Panc1 (cell line): ENCODE measurements at regions not wholly inside any gene's neighbourhood (a gene's known extent, or its start where the extent isn't known, plus 50 kb on each side); places are given as distances from the start of the nearest gene placed in this dataset.

Source experiments
- ATAC-seq: fragments of 200-7000 bp; cut with Tn5 transposase; 2 replicates; pipeline ENCODE4 v1.9.1; 2020; ENCODE audit warnings: mild to moderate bottlenecking, moderate library complexity
- BruUV-seq: library from RNA; stranded (reverse); fragments of 400-500 nt; replicated peaks from 2 replicates; lab custom pipeline; 2021; lab: Mats Ljungman, UMichigan
- CTCF ChIA-PET: fragments of 300-600 bp; sonication (Branson Sonifier 250); formaldehyde crosslinking; loops from one replicate; lab custom pipeline; 2022; ENCODE audit warnings: antibody characterized with exemption; lab: Charles Lee
- POLR2A ChIA-PET: fragments of 300-600 bp; sonication (Branson Sonifier 250); formaldehyde crosslinking; loops from one replicate; lab custom pipeline; 2022; ENCODE audit warnings: antibody characterized with exemption; lab: Charles Lee
- DNase-seq: peaks from one replicate; pipeline ENCODE4 v3.0.0-alpha.2; 2010; ENCODE audit warnings: low read depth, low spot score
- H3K27ac ChIP-seq: 2 replicates; pipeline ENCODE4 v1.5.1; 2011; ENCODE audit warnings: mild to moderate bottlenecking, low read length, inconsistent platforms
- H3K27me3 ChIP-seq: fragments of 200-500 bp; sonication (Bioruptor generic); 2 replicates; pipeline ENCODE4 v1.6.0; 2014; ENCODE audit warnings: low read length, inconsistent platforms; ENCODE audit not compliant: control insufficient read depth, insufficient read depth
- H3K36me3 ChIP-seq: fragments of 200-500 bp; sonication (Bioruptor generic); 2 replicates; pipeline ENCODE4 v1.5.1; 2014; ENCODE audit warnings: inconsistent platforms, mild to moderate bottlenecking, low read length, moderate library complexity; ENCODE audit not compliant: control insufficient read depth, insufficient read depth
- H3K4me1 ChIP-seq: 2 replicates; pipeline ENCODE4 v1.5.1; 2011; ENCODE audit warnings: inconsistent platforms, mild to moderate bottlenecking, low read length, moderate library complexity; ENCODE audit not compliant: control insufficient read depth, insufficient read depth
- H3K4me3 ChIP-seq, 2 experiments: 2 replicates each; pipeline ENCODE4 v1.5.1; 2011 to 2012; ENCODE audit warnings: low read depth in 2 of 2, low read length in 2 of 2, mild to moderate bottlenecking in 2 of 2, inconsistent platforms in 1 of 2, moderate library complexity in 1 of 2
- H3K9me3 ChIP-seq: fragments of 200-500 bp; sonication (Bioruptor generic); 2 replicates; pipeline ENCODE4 v1.5.1; 2014; ENCODE audit warnings: low read depth, mild to moderate bottlenecking, inconsistent platforms, low read length, moderate library complexity; ENCODE audit not compliant: control insufficient read depth, insufficient read depth
- CTCF ChIP-seq: fragments of 450-650 bp; IDR thresholded peaks from 2 replicates; pipeline ENCODE4 v1.5.1; 2017; ENCODE audit warnings: mild to moderate bottlenecking
- POLR2AphosphoS5 ChIP-seq: IDR thresholded peaks from 2 replicates; pipeline ENCODE4 v1.6.1; 2012; ENCODE audit warnings: mild to moderate bottlenecking, low read depth, low read length, moderate library complexity
- SIN3A ChIP-seq: IDR thresholded peaks from 2 replicates; pipeline ENCODE4 v1.6.1; 2012; ENCODE audit warnings: low read depth, mild to moderate bottlenecking, low read length, moderate library complexity, borderline replicate concordance; ENCODE audit not compliant: insufficient read depth
- TCF7L2 ChIP-seq: IDR thresholded peaks from 2 replicates; pipeline ENCODE4 v1.6.1; 2011; ENCODE audit warnings: mild to moderate bottlenecking, low read depth, low read length, inconsistent platforms
- in situ Hi-C: cut with HindIII; loops from 2 replicates; pipeline ENCODE4 v1.10.0; 2016; ENCODE audit warnings: low sequenced_read_pairs, low pct_unique_long_range_greater_than_20kb
- intact Hi-C: fragments of 100-400 bp; cut with micrococcal nuclease; formaldehyde crosslinking; loops from one replicate; pipeline ENCODE4 v1.10.0; 2022; ENCODE audit not compliant: unreplicated experiment
- TF ChIP-seq, protein P1 (sequence below), 2 experiments: IDR thresholded peaks; 2 replicates each; pipeline ENCODE4 v1.6.1; 2011 to 2012; ENCODE audit warnings: low read depth in 2 of 2, control low read depth in 1 of 2, low read length in 1 of 2, mild to moderate bottlenecking in 1 of 2, moderate library complexity in 1 of 2; ENCODE audit not compliant: insufficient read depth in 1 of 2

- H3K9me3 ChIP-seq = no peaks in the 10 kb centered on the region
- ChIA-PET POLR2A (no interaction called here), CTCF (no interaction called here)
- intact Hi-C loops = no loop called here
- no peak for DNase-seq
- no peaks in the 10 kb centered on the region for H3K4me1 ChIP-seq
- peaks cover 4% of the 10 kb centered on the region; the same call in 1 of the 2 replicates for H3K27me3 ChIP-seq
- H3K36me3 ChIP-seq = no peaks in the 10 kb centered on the region; the same call in 1 of the 2 replicates
- ATAC-seq = no peak
- H3K27ac ChIP-seq = no peak overlapping the region
- no peak overlapping the region for H3K4me3 ChIP-seq
- TF ChIP-seq CTCF (no peak), POLR2AphosphoS5 (no peak), TCF7L2 (no peak), SIN3A (no peak)
- TF ChIP-seq, protein P1, sequence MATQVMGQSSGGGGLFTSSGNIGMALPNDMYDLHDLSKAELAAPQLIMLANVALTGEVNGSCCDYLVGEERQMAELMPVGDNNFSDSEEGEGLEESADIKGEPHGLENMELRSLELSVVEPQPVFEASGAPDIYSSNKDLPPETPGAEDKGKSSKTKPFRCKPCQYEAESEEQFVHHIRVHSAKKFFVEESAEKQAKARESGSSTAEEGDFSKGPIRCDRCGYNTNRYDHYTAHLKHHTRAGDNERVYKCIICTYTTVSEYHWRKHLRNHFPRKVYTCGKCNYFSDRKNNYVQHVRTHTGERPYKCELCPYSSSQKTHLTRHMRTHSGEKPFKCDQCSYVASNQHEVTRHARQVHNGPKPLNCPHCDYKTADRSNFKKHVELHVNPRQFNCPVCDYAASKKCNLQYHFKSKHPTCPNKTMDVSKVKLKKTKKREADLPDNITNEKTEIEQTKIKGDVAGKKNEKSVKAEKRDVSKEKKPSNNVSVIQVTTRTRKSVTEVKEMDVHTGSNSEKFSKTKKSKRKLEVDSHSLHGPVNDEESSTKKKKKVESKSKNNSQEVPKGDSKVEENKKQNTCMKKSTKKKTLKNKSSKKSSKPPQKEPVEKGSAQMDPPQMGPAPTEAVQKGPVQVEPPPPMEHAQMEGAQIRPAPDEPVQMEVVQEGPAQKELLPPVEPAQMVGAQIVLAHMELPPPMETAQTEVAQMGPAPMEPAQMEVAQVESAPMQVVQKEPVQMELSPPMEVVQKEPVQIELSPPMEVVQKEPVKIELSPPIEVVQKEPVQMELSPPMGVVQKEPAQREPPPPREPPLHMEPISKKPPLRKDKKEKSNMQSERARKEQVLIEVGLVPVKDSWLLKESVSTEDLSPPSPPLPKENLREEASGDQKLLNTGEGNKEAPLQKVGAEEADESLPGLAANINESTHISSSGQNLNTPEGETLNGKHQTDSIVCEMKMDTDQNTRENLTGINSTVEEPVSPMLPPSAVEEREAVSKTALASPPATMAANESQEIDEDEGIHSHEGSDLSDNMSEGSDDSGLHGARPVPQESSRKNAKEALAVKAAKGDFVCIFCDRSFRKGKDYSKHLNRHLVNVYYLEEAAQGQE (IDR thresholded peaks at IDR 0.05; ENCODE audit: insufficient read depth in 1 of 2, low read depth in 2 of 2, low read length in 1 of 2) = no peak
- in situ Hi-C loops = no loop called here
- no TSS peak for BruUV-seq
Observed at GRCh38 chr2:41912776-41913175, 135.0 kb upstream of the PKDCC start.

DNA sequence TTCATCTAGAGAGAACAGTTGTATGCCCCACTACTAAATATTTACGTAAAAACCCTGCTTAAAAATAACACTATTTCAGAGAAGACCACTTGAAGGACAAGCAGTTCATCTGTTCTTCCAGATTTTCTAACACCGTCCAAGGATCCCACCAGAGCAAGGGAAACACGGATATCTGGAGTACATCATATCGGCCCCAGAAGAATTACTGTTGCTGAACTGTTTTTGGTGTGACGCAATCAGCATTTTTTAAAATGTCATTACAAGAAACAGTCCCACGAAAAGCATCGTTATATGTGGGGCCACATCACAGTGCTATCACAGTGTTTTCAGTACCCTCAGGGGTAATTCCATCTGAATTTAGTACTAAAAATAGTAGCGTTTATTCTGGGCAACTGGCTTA is 134.5 kb upstream of the PKDCC start:
- H3K36me3 ChIP-seq = no peaks in the 10 kb centered on the region; the same call in 1 of the 2 replicates
- no peaks in the 10 kb centered on the region for H3K4me1 ChIP-seq
- no TSS peak for BruUV-seq
- intact Hi-C loops (no loop called here), in situ Hi-C loops (no loop called here)
- ChIA-PET CTCF (no interaction called here), POLR2A (interaction anchor here (0.7 kb wide), 1 partner anchor 9 kb away, joined by 3 read pairs; no protein-coding TSS in a partner anchor)
- H3K4me3 ChIP-seq = no peak overlapping the region
- H3K9me3 ChIP-seq = no peaks in the 10 kb centered on the region
- H3K27ac ChIP-seq = no peak overlapping the region
- ATAC-seq (no peak), DNase-seq (no peak)
- no peak for TF ChIP-seq POLR2AphosphoS5
- TF ChIP-seq, protein P1 (IDR thresholded peaks at IDR 0.05; ENCODE audit: insufficient read depth in 1 of 2, low read depth in 2 of 2, low read length in 1 of 2) = no peak
- no peak for TF ChIP-seq TCF7L2
- no peak for TF ChIP-seq SIN3A
- TF ChIP-seq CTCF = no peak
- H3K27me3 ChIP-seq = peaks cover 4% of the 10 kb centered on the region; the same call in 1 of the 2 replicates
